HG03354 (cell line): ENCODE measurements at regions not wholly inside any gene's neighbourhood (a gene's known extent, or its start where the extent isn't known, plus 50 kb on each side); places are given as distances from the start of the nearest gene placed in this dataset.

ENCODE experiments used
- ATAC-seq: cut with Tn5 transposase; IDR thresholded peaks from one replicate; pipeline ENCODE4 v1.9.1; 2021; ENCODE audit warnings: mild to moderate bottlenecking; ENCODE audit not compliant: unreplicated experiment, poor library complexity, severe bottlenecking

DNA sequence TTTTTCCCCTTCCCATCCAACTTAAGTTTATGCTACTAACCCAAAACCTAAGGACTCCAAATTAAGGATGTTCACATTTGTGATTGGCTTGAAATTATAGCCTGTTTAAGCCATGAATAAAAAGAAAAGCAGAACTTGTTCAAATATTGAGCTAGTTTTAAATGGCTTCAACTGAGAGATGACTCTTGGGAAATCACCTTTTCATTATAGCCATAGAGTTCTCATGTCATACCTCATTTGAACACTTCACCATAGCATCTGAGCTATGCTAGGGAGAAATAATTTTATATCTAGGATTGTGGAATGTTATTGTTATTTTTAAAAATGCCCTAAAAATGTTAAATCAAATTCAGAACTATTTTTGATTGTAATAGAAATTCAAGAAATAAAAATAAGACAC, 409.2 kb upstream of the RARB start:
- no peak for ATAC-seq

DNA sequence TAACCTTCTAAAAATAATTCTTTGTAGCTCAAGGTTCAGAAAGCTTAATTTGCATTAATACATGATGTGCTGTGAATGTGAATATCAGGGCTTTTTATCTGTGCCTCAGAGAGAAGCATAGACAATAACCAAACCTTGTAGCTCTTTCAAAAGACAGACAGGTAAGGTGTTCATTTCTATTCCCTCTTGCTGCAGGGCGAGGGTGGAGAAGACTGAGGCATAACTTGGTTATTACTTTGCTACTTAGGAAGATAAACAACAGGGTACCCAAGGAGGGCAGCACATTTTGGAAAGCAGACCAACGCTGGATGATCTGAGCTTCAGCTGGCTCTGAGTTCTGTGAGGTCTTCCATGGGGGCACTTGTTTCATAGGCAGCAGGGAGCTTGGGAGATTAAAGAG, 408.6 kb upstream of the RARB start:
- no peak for ATAC-seq

DNA sequence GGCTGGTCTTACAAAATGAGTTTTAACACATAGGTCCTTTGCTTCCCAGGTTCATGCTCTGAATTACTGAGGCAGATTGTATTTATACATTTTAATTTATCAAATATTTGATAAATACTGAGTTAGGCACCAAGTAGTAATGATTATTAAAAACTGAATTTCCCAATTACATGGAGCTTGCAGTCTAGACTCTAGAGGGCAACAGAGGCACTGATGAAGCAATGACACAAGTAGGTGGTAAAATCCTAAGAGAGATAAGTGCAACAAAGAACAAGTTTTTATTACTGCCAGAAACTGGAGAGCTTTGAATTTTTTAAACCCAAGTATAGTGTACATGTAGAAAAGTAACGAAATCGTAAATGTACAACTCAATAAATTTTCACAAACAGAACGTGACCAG, 406.2 kb upstream of the RARB start:
- ATAC-seq: no peak

DNA sequence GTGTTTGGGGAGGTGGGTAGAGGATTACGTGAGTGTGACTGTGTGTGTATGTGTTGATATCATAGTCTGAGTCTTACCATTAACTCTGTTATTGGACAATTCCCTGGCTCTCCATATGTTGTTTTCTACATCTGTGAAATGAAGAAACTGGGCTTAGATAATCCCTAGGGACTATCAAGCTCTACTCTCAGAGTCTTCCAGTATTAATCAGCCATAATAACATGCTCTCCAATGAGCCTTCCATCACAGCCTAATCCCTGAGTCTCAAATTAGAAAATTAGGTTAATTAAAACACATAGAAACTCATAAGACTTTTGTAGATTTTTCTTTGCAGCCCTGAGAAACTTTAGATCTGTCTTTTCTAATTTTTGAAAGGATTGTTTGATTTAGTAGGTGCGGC, 404.2 kb upstream of the RARB start:
- no peak for ATAC-seq

DNA sequence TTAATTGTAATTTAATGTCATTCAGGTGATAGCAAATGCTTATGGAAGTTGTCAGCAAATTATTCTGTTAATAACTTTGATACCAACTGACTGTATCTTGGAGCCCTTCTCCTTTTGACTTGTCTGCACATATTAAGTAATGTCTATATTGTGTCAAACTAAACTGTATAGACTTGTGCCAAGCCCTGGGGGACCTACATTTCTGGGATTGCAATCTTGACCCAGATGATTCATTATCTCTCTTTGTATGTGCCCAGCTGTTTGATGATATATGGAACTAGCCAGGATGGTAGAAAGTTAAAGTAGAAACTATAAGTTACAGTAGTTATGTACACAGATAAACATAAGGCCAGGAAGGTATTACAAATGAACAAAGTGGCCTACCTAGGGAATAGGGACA, 402.8 kb upstream of the RARB start:
- ATAC-seq: no peak

DNA sequence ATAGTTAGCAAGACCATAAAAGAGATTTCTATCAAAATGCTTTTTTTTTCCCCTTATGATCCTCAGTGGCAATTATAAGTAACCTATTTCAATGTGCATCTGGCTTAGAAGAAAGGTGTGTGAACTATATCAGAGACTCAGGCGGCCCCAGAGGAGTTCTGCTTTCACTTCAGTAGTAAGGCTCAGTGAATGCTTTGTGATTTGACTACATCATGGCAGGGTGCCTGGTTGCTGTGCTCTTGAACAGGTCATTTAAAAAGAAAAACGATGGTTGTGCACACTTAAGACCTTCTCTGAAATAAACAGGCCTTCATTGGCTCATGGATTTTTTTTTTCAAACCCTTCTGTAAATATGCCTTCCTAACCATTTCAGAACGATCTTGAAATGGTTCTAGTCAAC, 400.4 kb upstream of the RARB start:
- ATAC-seq: no peak

DNA sequence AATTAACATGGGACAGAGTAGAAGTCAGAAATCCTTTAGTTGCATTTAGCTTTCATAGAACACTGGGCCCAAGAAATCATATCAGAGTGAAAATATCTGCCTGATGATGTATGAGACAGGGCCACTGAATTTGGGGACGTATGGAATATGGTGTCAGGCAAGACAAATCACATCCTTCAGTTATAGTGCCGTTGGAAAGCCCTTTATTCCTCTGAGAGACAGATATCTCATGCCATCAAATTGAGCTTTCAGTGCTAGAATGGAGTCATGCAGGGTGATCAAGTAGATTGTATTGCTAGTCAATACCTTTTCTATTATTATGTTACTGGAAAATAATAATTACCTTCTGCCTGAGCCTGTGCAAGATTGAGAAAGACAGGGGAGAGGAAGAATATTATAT, 398.2 kb upstream of the RARB start:
- ATAC-seq: no peak

DNA sequence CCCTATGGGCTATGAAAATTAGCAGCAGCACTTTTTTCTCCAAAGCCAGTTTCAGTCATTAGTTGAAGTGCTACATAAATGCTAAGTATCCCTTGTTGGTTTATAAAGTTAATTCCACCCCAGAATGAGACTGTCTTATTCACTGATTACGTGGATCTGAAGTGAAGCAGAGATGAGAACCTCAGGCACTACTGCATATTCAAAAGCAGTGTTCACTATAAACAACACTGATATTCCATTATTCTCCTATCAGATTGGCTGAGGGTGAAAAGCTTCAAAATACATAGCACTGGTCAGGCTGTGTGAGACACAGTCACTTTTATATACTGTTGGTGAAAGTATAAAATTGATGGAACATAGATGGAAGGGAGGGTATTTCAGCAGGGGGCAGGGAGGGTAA, 395.7 kb upstream of the RARB start:
- ATAC-seq: no peak

DNA sequence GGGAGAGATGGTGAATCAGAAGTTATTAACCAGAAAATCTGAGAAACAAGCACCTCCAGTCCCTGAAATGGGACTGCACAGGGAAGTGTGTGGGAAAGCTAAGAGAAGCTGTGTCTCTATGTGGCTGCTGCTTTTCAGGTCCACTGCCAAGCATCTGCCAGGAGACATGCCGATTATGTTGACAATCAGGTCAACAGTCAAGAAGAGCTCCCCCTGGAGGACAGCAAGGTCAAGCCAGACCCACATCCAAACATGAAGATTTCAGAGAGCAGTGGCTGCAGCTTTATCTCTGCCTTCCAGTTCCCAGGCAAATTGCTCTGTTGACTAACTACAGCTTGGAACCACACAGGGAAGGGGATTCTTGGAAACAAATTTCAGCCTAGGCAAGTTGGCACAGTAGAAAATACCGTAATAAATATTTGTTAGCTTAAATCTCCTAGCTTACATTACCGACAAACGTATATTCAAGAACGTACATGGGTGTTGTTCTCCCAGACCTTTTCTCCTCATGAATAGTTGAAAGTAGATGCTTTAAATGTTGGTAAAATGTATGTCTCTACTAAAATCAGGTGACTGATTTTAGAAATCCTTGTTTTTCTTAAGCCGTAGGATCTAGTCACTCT, 394.5 kb upstream of the RARB start:
- peak; percentile 95 for ATAC-seq

DNA sequence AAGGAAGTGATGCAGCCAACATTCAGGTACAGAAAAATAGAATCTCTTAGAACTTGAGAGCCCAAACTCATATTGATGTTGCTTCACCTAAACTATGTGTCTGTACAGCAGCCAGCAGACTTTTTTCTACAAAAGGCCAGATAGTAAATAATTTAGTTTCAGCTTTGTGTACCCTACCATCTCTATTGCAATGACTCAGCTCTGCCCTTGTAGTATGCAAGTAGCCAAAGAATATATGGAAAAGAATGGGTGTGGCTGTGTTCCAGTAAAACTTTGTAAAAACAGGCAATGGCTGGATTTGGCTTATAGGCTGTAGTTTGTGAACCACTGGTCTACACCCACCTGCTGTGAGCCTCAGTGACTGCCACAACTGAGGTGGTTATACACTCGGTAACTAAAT, 392.5 kb upstream of the RARB start:
- no peak for ATAC-seq

DNA sequence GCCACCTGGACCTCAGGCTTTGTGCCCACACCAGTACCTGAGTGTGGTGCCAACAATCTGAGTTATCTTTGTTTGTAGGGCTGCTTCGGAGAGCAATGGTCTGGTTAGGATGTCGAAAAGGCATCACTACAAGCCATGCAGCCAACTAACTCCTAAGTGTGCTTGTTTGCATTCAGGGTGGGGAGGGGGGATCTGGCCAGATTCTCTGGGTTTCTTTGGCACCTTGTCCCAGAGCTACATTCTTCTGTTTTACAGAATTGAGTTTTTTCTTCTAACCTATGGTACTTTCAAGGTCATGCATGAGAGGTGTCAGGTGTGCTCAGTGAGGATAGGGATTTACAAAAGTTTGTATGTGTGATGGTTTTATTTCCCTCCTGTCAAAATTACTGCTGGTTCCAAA, 391.4 kb upstream of the RARB start:
- no peak for ATAC-seq

DNA sequence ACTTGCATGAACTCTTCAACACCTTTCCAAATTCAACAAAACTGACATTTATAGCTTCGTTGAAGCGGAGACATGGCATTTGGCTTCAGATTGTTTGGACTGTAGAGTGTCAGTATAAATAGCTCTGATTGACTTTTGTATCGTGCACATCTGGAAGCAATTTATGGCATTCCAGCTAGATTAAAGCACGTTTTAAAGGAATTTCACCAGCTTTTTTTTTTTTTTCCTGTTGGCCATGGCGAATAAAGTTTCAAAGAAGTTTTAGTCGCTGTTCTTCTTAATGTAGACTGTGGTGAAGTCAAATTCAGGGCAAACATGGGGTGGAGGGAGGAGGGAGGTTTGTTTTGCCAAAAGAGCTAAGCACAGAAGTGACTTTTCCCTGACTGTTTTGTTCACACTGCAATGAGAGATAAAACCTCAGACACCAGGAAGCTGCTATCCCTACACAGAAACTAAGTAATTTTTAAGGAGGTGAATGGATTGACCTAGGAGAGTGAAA, 391.0 kb upstream of the RARB start:
- no peak for ATAC-seq

DNA sequence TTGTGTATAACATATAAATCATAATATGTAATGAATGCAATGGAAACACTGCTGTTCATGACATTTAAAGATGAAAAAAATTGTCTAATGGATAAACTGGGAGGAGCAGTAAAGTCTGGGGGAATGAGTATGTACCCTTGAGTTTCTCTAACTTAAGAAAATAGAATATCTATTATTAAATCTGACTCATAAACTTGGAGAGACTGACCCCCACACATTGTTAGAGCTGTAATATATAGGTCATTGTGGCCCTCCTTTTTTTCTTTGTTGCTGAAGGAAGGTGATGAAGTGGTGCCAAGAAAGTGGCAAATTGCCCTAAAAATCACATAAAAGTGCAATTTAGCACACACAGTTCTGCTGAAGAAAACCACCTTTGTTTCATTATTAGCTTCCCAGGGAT, 389.8 kb upstream of the RARB start:
- ATAC-seq: no peak

DNA sequence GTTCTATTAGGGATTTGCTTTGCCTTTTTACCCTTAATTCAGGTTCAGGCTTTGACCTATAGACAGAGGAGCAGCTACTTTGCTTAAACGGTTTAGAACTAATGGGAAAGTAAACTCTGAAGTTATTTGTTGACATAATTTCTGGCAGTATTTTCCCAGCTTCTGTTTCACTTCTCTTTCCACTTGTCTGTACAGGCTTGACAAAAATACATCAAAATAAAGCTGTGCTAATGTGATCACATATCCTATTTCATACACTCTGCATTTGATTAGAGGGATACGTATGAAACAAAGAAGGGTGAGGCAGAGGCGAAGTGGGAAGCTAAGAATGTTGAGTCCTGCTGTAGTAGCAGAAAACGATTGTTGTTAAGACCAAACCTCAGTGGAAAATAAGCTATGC, 389.1 kb upstream of the RARB start:
- no peak for ATAC-seq

DNA sequence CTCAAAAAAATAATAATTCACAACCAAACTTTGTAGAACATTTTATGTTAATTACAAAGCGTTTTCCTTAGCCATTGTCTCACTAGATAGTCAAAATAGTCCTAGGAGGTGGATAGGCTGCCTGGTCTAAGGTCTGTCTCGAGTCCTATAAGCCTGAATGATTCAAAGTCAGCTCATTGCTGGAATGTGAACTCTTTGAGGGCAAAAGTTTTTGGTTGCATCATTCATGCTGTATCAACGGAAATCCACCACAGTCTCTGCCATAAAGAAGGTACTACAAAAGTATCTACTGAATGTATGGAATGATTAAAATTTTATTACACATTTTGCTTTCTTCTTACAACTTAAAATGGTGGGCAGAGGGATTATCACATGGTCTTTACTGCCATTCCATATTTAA, 387.3 kb upstream of the RARB start:
- no peak for ATAC-seq

DNA sequence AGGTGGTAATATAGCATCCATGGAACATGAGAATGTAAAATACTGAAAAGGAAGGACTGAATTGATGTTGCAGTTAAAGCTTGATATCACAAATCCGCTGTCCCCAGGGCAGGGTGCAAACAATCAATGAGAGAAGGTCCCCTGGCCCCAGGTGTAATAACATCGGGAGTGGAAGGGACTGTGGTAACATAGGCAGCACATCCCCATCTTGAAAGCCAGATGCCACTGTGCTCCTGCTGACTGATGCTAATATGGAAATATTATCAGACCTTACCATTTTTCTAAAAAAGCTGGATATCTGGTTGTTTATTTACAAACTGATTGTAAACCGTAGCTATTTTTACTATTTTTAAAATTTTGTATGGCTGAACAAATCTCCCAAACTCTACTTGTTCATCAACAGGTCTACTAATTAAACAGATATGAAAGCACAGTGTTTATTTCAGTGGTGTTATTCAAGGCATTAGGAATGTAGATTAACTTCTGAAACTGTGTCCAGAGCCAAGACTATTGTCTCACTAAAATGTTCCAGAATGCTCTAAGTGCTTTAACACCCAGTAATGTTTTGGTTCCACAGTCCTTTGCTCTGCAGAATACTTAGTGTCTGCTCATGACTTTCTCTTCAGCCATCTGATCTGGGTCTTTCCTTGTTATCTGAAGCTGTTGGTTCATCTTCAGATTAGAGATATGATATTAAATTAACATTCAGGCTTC, 386.0 kb upstream of the RARB start:
- no peak for ATAC-seq

DNA sequence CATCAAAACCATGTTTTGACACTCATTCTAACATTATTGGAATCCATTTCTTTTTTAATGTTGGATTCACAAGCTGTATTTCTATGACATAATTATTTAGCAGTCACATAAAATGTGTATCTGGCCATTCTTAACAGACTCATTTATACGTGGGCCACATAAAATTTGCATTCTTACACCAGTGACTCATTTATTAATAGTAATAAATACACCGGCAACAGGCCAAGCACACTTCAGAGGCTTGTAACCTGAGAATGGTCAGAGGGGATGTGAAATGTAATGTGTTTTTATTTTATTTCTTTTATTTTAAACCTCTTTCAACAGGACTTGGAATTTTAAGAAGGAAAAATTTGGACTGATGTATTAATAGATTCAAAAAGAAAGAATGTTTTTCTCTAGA, 384.9 kb upstream of the RARB start:
- ATAC-seq: no peak

DNA sequence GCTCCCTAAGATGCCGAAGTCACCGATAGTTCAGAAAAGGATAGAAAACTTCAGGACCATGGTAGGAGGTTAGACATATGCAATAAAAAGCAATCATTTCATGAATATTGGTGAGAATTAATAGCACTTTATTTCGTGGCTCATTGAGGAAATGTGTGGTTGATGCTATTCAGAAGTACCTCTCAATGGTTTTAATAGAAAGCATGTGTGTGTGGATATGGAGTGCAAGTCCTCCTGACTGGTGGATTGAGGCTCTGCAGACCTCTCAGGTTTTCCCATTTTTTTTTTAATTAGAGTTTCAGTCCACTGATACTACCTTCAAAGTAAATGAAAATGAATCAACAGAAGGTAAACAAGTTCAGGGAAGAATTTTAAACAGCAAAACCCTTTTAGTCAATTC, 384.3 kb upstream of the RARB start:
- no peak for ATAC-seq

DNA sequence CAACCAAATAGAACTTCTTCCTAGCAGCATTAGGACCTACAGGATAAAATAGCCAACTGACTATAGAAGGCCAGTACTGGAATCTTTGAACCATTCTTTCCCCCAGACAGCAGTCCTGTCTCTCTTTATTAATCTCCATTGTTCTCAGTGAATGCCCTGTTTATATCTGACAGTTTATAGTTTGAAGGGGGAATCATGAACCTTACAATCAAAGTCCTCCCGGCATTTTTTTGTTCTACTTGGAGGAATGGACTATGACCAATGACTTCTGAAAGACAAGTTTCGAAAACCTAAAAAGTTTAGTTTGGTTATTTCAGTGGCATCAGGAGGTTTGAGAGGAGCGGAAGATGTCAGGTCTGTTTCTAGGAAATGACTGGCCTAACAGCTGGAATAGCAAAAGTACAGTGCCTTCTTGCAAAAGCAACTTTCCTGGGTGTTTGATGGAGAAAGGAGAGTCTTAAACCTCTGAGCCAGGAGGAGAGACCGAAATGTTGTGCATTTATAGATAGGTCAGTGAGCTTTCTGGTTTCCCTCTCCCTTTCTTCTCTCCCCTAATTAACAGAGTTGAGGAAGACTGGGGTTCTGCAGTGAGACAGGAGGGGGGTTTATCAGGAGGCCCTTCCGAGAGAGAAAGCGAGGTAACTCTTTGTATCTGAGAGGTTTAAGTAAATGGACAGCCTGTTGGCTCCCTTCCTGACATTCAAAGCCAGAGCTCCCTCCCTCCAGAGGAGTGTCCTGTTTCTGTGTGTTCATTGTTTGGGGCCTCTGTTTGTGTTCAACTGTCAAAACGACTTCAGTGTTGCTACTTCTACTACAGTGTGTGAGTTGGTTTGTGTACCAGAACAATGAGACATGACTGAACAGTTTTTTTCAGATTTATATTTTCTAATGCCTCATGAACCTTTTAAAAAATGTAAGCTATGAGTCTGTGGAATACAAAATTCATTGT, 383.0 kb upstream of the RARB start:
- no peak for ATAC-seq

DNA sequence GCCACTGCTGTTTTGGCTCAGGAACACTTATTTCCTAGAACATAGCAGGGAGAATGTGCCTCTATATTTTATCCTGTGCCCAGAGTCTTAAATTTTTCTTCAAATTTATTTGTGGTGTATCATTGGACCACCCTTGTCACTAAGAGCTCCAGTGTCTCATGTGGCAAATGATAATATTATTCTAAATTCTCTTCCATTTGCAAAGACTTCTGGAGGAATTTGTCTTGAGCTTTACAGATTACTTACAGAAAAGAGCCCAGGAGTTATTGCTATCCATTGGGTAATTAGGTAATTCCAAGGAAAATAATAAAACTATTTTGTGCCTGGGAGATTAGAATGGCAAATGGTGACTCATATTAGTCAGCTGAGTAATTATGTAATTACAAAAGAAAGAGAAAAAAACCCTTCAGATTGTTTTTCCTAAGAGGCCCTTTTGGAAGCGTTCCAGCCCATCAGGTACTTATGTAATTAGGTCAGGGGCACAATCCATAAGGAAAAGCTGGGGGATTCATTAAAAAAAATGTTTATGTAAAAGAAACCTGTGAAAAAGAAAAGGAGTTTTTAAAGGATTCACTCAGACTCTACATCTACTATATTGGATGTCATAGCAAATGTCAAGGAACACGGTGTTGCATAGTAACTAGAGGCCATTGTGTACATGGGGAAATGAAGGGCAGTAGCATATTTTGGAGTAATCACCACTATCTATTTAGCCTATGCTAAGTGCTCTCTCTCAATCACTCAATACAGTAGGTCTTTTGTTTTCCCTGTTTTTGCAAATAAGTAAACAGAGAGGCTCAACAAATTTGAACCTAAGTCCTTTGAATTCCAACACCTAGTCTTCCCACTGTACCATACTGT, 380.9 kb upstream of the RARB start:
- no peak for ATAC-seq
